OCI-LY7 (cell line): ENCODE measurements at regions not wholly inside any gene's neighbourhood (a gene's known extent, or its start where the extent isn't known, plus 50 kb on each side); places are given as distances from the start of the nearest gene placed in this dataset.

ENCODE experiments used
- BruUV-seq: library from RNA; stranded (reverse); fragments of 400-500 nt; replicated peaks from 2 replicates; lab custom pipeline; 2021; lab: Mats Ljungman, UMichigan
- CTCF ChIA-PET: fragments of 300-600 bp; sonication (Branson Sonifier 250); formaldehyde crosslinking; loops from one replicate; lab custom pipeline; 2022; ENCODE audit warnings: antibody characterized with exemption; ENCODE audit not compliant: unreplicated experiment; lab: Charles Lee
- POLR2A ChIA-PET: fragments of 300-600 bp; sonication (Branson Sonifier 250); formaldehyde crosslinking; loops from one replicate; lab custom pipeline; 2022; ENCODE audit warnings: antibody characterized with exemption; lab: Charles Lee
- DNase-seq: peaks from one replicate; pipeline ENCODE4 v3.0.0-alpha.2; 2015; ENCODE audit warnings: low spot score
- H2AFZ ChIP-seq: fragments of 200-600 bp; sonication (generic), shearing (Covaris generic); 2 replicates; pipeline ENCODE4 v1.6.1; 2014; ENCODE audit warnings: mild to moderate bottlenecking, antibody characterized with exemption, low read length, moderate library complexity
- H3K27ac ChIP-seq: fragments of 200-600 bp; sonication (generic); 2 replicates; pipeline ENCODE4 v1.5.1; 2014; ENCODE audit warnings: mixed run types, low read depth, mild to moderate bottlenecking, moderate library complexity, low read length, inconsistent platforms; ENCODE audit not compliant: poor library complexity, severe bottlenecking
- H3K36me3 ChIP-seq: fragments of 200-600 bp; sonication (generic); 2 replicates; pipeline ENCODE4 v1.6.1; 2014; ENCODE audit warnings: mild to moderate bottlenecking, antibody characterized with exemption, low read length, moderate library complexity, mixed read lengths; ENCODE audit not compliant: insufficient read depth
- H3K4me1 ChIP-seq: fragments of 200-600 bp; sonication (generic); 2 replicates; pipeline ENCODE4 v1.5.1; 2014; ENCODE audit warnings: mild to moderate bottlenecking, low read length; ENCODE audit not compliant: insufficient read depth, poor library complexity, severe bottlenecking
- H3K4me2 ChIP-seq: fragments of 200-600 bp; sonication (generic); 2 replicates; pipeline ENCODE4 v1.6.1; 2014; ENCODE audit warnings: mild to moderate bottlenecking, low read length
- H3K4me3 ChIP-seq: fragments of 200-600 bp; sonication (generic); 2 replicates; pipeline ENCODE4 v1.5.1; 2014; ENCODE audit warnings: mild to moderate bottlenecking, low read depth, low read length; ENCODE audit not compliant: poor library complexity, severe bottlenecking
- H3K79me2 ChIP-seq: fragments of 200-600 bp; sonication (generic); 2 replicates; pipeline ENCODE4 v1.6.1; 2016; ENCODE audit warnings: low read depth, mild to moderate bottlenecking, low read length, moderate library complexity, mixed read lengths; ENCODE audit not compliant: insufficient read depth
- H3K9me2 ChIP-seq: fragments of 200-600 bp; sonication (generic); 2 replicates; pipeline ENCODE4 v1.6.1; 2016; ENCODE audit warnings: mild to moderate bottlenecking, low read length, mixed read lengths; ENCODE audit not compliant: insufficient read depth
- H3K9me3 ChIP-seq: fragments of 200-600 bp; sonication (generic); 2 replicates; pipeline ENCODE4 v1.6.1; 2014; ENCODE audit warnings: mild to moderate bottlenecking, mixed run types, low read length, mixed read lengths
- H4K20me1 ChIP-seq: fragments of 200-600 bp; sonication (generic); 2 replicates; pipeline ENCODE4 v1.6.1; 2014; ENCODE audit warnings: mild to moderate bottlenecking, antibody characterized with exemption, low read length, moderate library complexity, mixed read lengths; ENCODE audit not compliant: insufficient read depth
- CTCF ChIP-seq: fragments of 200-600 bp; sonication (generic); conservative IDR thresholded peaks from 2 replicates; pipeline ENCODE4 v1.5.1; 2014; ENCODE audit warnings: mild to moderate bottlenecking, antibody characterized with exemption, low read length, moderate library complexity, mixed read lengths
- EZH2phosphoT487 ChIP-seq: fragments of 200-600 bp; sonication (generic); IDR thresholded peaks from 2 replicates; pipeline ENCODE4 v1.6.1; 2018; ENCODE audit warnings: low read depth, borderline replicate concordance, mild to moderate bottlenecking, mixed run types, antibody characterized with exemption, low read length, moderate library complexity, mixed read lengths
- intact Hi-C: fragments of 100-400 bp; cut with micrococcal nuclease; formaldehyde crosslinking; loops from one replicate; pipeline ENCODE4 v1.10.0; 2022; ENCODE audit not compliant: unreplicated experiment

GRCh38 chr15:96093063-96093462, 237.4 kb upstream of the NR2F2 start:
- POLR2A ChIA-PET: interaction anchor here (1.0 kb wide), 1 partner anchor 8 kb away, joined by 3 read pairs; no protein-coding TSS in a partner anchor
- Histone ChIP-seq H3K79me2 (no peaks in the 10 kb centered on the region), H3K4me3 (no peak overlapping the region), H2AFZ (no peak overlapping the region), H4K20me1 (no peaks in the 10 kb centered on the region), H3K36me3 (no peaks in the 10 kb centered on the region), H3K4me1 (no peaks in the 10 kb centered on the region), H3K9me2 (no peaks in the 10 kb centered on the region), H3K4me2 (no peak overlapping the region), H3K27ac (no peak overlapping the region), H3K9me3 (no peaks in the 10 kb centered on the region)
- CTCF ChIA-PET: no interaction called here
- intact Hi-C loops: no loop called here
- TF ChIP-seq EZH2phosphoT487: no peak
- TF ChIP-seq CTCF: no peak
- BruUV-seq: no TSS peak
- DNase-seq: no peak

GRCh38 chr15:96097661-96098060, 232.8 kb upstream of the NR2F2 start:
- CTCF ChIA-PET: no interaction called here
- H3K27ac ChIP-seq: no peak overlapping the region
- no TSS peak for BruUV-seq
- no peak overlapping the region for H2AFZ ChIP-seq
- H3K4me2 ChIP-seq: no peak overlapping the region
- H3K36me3 ChIP-seq: no peaks in the 10 kb centered on the region
- intact Hi-C loops: no loop called here
- POLR2A ChIA-PET: no interaction called here
- H4K20me1 ChIP-seq: no peaks in the 10 kb centered on the region
- no peak for DNase-seq
- no peaks in the 10 kb centered on the region for H3K9me3 ChIP-seq
- no peaks in the 10 kb centered on the region for H3K4me1 ChIP-seq
- H3K4me3 ChIP-seq: no peak overlapping the region
- no peaks in the 10 kb centered on the region for H3K9me2 ChIP-seq
- H3K79me2 ChIP-seq: no peaks in the 10 kb centered on the region
- TF ChIP-seq EZH2phosphoT487 (no peak), CTCF (no peak)

GRCh38 chr15:96102631-96103030, 227.9 kb upstream of the NR2F2 start:
- intact Hi-C loops: no loop called here
- Histone ChIP-seq H3K9me3 (no peaks in the 10 kb centered on the region), H3K4me1 (no peaks in the 10 kb centered on the region), H3K27ac (no peak overlapping the region), H3K36me3 (no peaks in the 10 kb centered on the region), H2AFZ (no peak overlapping the region), H3K4me3 (no peak overlapping the region), H3K79me2 (no peaks in the 10 kb centered on the region), H3K9me2 (no peaks in the 10 kb centered on the region), H4K20me1 (no peaks in the 10 kb centered on the region), H3K4me2 (no peak overlapping the region)
- ChIA-PET POLR2A (interaction anchor here (0.5 kb wide), 1 partner anchor 20 kb away, joined by 3 read pairs; no protein-coding TSS in a partner anchor), CTCF (no interaction called here)
- no TSS peak for BruUV-seq
- DNase-seq: no peak
- no peak for TF ChIP-seq EZH2phosphoT487
- no peak for TF ChIP-seq CTCF
